Endothelial cell of umbilical vein (primary cell): ENCODE measurements at regions not wholly inside any gene's neighbourhood (a gene's known extent, or its start where the extent isn't known, plus 50 kb on each side); places are given as distances from the start of the nearest gene placed in this dataset.

Experiments
- CTCF ChIP-seq, 2 donors: IDR thresholded peaks; 1 replicate in 1 of 2; 2 replicates in 1 of 2; pipeline ENCODE4 v1.5.1; 2011; ENCODE audit warnings: low read length in 2 of 2, mild to moderate bottlenecking in 2 of 2, moderate library complexity in 2 of 2, control low read depth in 1 of 2, inconsistent platforms in 1 of 2, low read depth in 1 of 2; ENCODE audit not compliant: insufficient read depth in 1 of 2; ENCODE audit errors: extremely low read depth in 1 of 2
- EZH2 ChIP-seq: IDR thresholded peaks from 2 replicates; pipeline ENCODE4 v1.6.1; 2012; ENCODE audit warnings: borderline replicate concordance, low read depth, mild to moderate bottlenecking, moderate library complexity, low read length, inconsistent platforms; ENCODE audit not compliant: severe bottlenecking
- FOS ChIP-seq: IDR thresholded peaks from 2 replicates; pipeline ENCODE4 v1.6.1; 2011; ENCODE audit warnings: mild to moderate bottlenecking, low read length, moderate library complexity, borderline replicate concordance; ENCODE audit not compliant: insufficient read depth
- JUN ChIP-seq: IDR thresholded peaks from 2 replicates; pipeline ENCODE4 v1.6.1; 2011; ENCODE audit warnings: borderline replicate concordance, low read depth; ENCODE audit not compliant: insufficient read length, insufficient read depth
- MAX ChIP-seq: IDR thresholded peaks from 2 replicates; pipeline ENCODE4 v1.6.1; 2011; ENCODE audit not compliant: insufficient read depth, insufficient read length
- MYC ChIP-seq: IDR thresholded peaks from one replicate; pipeline ENCODE4 v1.6.1; 2011; ENCODE audit warnings: mild to moderate bottlenecking, low read depth, low read length
- POLR2A ChIP-seq: IDR thresholded peaks from 2 replicates; pipeline ENCODE4 v1.6.1; 2012; ENCODE audit warnings: low read depth, mild to moderate bottlenecking, control low read depth, low read length
- POLR2AphosphoS5 ChIP-seq: IDR thresholded peaks from 2 replicates; pipeline ENCODE4 v1.6.1; 2012; ENCODE audit warnings: low read depth, mild to moderate bottlenecking, control low read depth, low read length, moderate library complexity; ENCODE audit not compliant: insufficient read depth

GRCh38 chr18:60675126-60675525, 302.6 kb upstream of the MC4R start:
- no peak for TF ChIP-seq CTCF (IDR thresholded peaks at IDR 0.05; ENCODE audit: extremely low read depth in 1 of 2, insufficient read depth in 1 of 2, low read depth in 1 of 2, low read length in 2 of 2)
- no peak for TF ChIP-seq EZH2
- no peak for TF ChIP-seq POLR2AphosphoS5
- no peak for TF ChIP-seq POLR2A
- TF ChIP-seq MAX = no peak
- no peak for TF ChIP-seq JUN
- no peak for TF ChIP-seq MYC
- no peak for TF ChIP-seq FOS
